SK-N-SH (cell line): ENCODE measurements at regions not wholly inside any gene's neighbourhood (a gene's known extent, or its start where the extent isn't known, plus 50 kb on each side); places are given as distances from the start of the nearest gene placed in this dataset.
A peak's percentile ranks its signal among the peaks of the same experiment; 100 is the strongest.

Experiments used
- CTCF ChIA-PET: fragments of 300-600, 350-600 bp; formaldehyde crosslinking; extraction: SDS; loops from one replicate; lab custom pipeline; 2021; lab: Yijun Ruan, JAX
- POLR2A ChIA-PET: fragments of 350-600 bp; sonication (Branson Sonifier 250); formaldehyde crosslinking; extraction: SDS; loops from one replicate; lab custom pipeline; 2020; ENCODE audit warnings: antibody characterized with exemption, inconsistent platforms; lab: Yijun Ruan, JAX
- DNase-seq: peaks from one replicate; pipeline ENCODE4 v3.0.0; 2012
- H2AFZ ChIP-seq: fragments of 200-600 bp; sonication (generic); 2 replicates; pipeline ENCODE4 v1.8.1; 2016; ENCODE audit warnings: antibody characterized with exemption, mild to moderate bottlenecking, low read depth
- H3F3A ChIP-seq: fragments of 200-600 bp; sonication (generic); replicated peaks from 2 replicates; pipeline ENCODE3; 2016; ENCODE audit warnings: antibody characterized with exemption, mild to moderate bottlenecking; ENCODE audit not compliant: insufficient read depth
- H3K27ac ChIP-seq, 2 experiments: fragments of 200-500 bp in 1 of 2; fragments of 200-600 bp in 1 of 2; sonication (Bioruptor generic) in 1 of 2; sonication (generic), shearing (Covaris generic) in 1 of 2; 2 replicates each; pipeline versions ENCODE4 v1.5.1 to v1.6.1; 2014 to 2016; ENCODE audit warnings: low read depth in 2 of 2, inconsistent platforms in 1 of 2, low read length in 1 of 2, mild to moderate bottlenecking in 1 of 2, mixed read lengths in 1 of 2
- H3K27me3 ChIP-seq: fragments of 200-600 bp; sonication (generic), shearing (Covaris generic); 2 replicates; pipeline ENCODE4 v1.6.1; 2016; ENCODE audit warnings: mixed run types; ENCODE audit not compliant: insufficient read depth
- H3K36me3 ChIP-seq, 2 experiments: fragments of 200-500 bp in 1 of 2; fragments of 200-600 bp in 1 of 2; sonication (Bioruptor generic) in 1 of 2; sonication (generic) in 1 of 2; replicated peaks in 1 of 2; 2 replicates each; pipeline versions ENCODE3 to v1.5.1; 2014 to 2016; ENCODE audit warnings: low read length in 1 of 2, mild to moderate bottlenecking in 1 of 2; ENCODE audit not compliant: insufficient read depth in 2 of 2, control insufficient read depth in 1 of 2
- H3K4me1 ChIP-seq, 2 experiments: fragments of 200-500 bp in 1 of 2; fragments of 200-600 bp in 1 of 2; sonication (Bioruptor generic) in 1 of 2; sonication (generic), shearing (Covaris generic) in 1 of 2; 2 replicates each; pipeline versions ENCODE4 v1.5.1 to v1.6.1; 2014 to 2016; ENCODE audit warnings: low read depth in 1 of 2, low read length in 1 of 2, mixed run types in 1 of 2; ENCODE audit not compliant: insufficient read depth in 2 of 2, control insufficient read depth in 1 of 2
- H3K4me2 ChIP-seq: fragments of 200-600 bp; sonication (generic), shearing (Covaris generic); 2 replicates; pipeline ENCODE4 v1.6.1; 2017; ENCODE audit warnings: mixed run types
- H3K4me3 ChIP-seq, 2 experiments: fragments of 200-500 bp in 1 of 2; fragments of 200-600 bp in 1 of 2; sonication (Bioruptor generic) in 1 of 2; sonication (generic), shearing (Covaris generic) in 1 of 2; 2 replicates each; pipeline versions ENCODE4 v1.5.1 to v1.8.1; 2014 to 2016; ENCODE audit warnings: low read depth in 2 of 2, inconsistent platforms in 1 of 2, low read length in 1 of 2, mild to moderate bottlenecking in 1 of 2, mixed read lengths in 1 of 2, moderate library complexity in 1 of 2
- H3K79me2 ChIP-seq: fragments of 200-600 bp; sonication (generic); 2 replicates; pipeline ENCODE4 v1.8.1; 2017; ENCODE audit warnings: mild to moderate bottlenecking; ENCODE audit not compliant: insufficient read depth
- H3K9ac ChIP-seq: fragments of 200-600 bp; sonication (generic); 2 replicates; pipeline ENCODE4 v1.6.1; 2017; ENCODE audit warnings: mixed run types
- H3K9me2 ChIP-seq: fragments of 200-600 bp; sonication (generic); 2 replicates; pipeline ENCODE4 v1.6.1; 2017; ENCODE audit warnings: mixed run types
- H3K9me3 ChIP-seq: fragments of 200-600 bp; sonication (generic); 2 replicates; pipeline ENCODE4 v1.6.1; 2017; ENCODE audit warnings: mixed run types, mild to moderate bottlenecking, moderate library complexity
- H4K20me1 ChIP-seq: fragments of 200-600 bp; sonication (generic); 2 replicates; pipeline ENCODE4 v1.6.1; 2017; ENCODE audit warnings: mild to moderate bottlenecking, mixed run types; ENCODE audit not compliant: insufficient read depth
- CHD2 ChIP-seq: fragments of 150-350 bp; IDR thresholded peaks from 2 replicates; pipeline ENCODE4 v1.6.1; 2018; ENCODE audit warnings: low read length; ENCODE audit not compliant: partially characterized antibody
- FOSL2 ChIP-seq: IDR thresholded peaks from 2 replicates; pipeline ENCODE4 v1.4.0; 2012; ENCODE audit warnings: low read depth, mild to moderate bottlenecking, moderate library complexity, borderline replicate concordance
- FOXJ3 ChIP-seq: sonication (generic); formaldehyde crosslinking; IDR thresholded peaks from 2 replicates; pipeline ENCODE4 v1.5.1; 2020; ENCODE audit warnings: mild to moderate bottlenecking, missing genetic modification reagents
- NFIC ChIP-seq: IDR thresholded peaks from 2 replicates; pipeline ENCODE4 v1.4.0; 2012; ENCODE audit warnings: borderline replicate concordance
- POLR2AphosphoS5 ChIP-seq: IDR thresholded peaks from 2 replicates; pipeline ENCODE4 v1.6.1; 2012; ENCODE audit warnings: low read depth, low read length
- RAD21 ChIP-seq: IDR thresholded peaks from 2 replicates; pipeline ENCODE4 v1.6.1; 2012; ENCODE audit warnings: mild to moderate bottlenecking, low read length
- RCOR1 ChIP-seq: fragments of 150-350 bp; IDR thresholded peaks from 2 replicates; pipeline ENCODE4 v1.6.1; 2017; ENCODE audit warnings: antibody characterized with exemption, low read length
- SMC3 ChIP-seq: IDR thresholded peaks from 2 replicates; pipeline ENCODE4 v1.6.1; 2012; ENCODE audit warnings: low read depth, low read length, improper control_type of control experiment
- TCF12 ChIP-seq: IDR thresholded peaks from 2 replicates; pipeline ENCODE4 v1.4.0; 2012
- TEAD4 ChIP-seq: IDR thresholded peaks from 2 replicates; pipeline ENCODE4 v1.4.0; 2012; ENCODE audit warnings: mild to moderate bottlenecking, borderline replicate concordance; ENCODE audit not compliant: insufficient read depth
- WGBS: methylation state at CpG from one replicate; pipeline ENCODE4 v1.1.6; 2017; ENCODE audit warnings: low lambda C conversion rate; 5-methylcytosine and 5-hydroxymethylcytosine counted together
- TF ChIP-seq, protein P1 (sequence below): fragments of 150-350 bp; IDR thresholded peaks from 2 replicates; pipeline ENCODE4 v1.6.1; 2016; ENCODE audit warnings: mild to moderate bottlenecking, low read depth, low read length
- TF ChIP-seq, protein P2 (sequence below): IDR thresholded peaks from 2 replicates; pipeline ENCODE4 v1.4.0; 2012; ENCODE audit warnings: low read depth, borderline replicate concordance
- TF ChIP-seq, protein P3 (sequence below): IDR thresholded peaks from 2 replicates; pipeline ENCODE4; 2012
- TF ChIP-seq, protein P4 (sequence below): IDR thresholded peaks from 2 replicates; pipeline ENCODE4 v1.4.0; 2012; ENCODE audit warnings: low read depth
- TF ChIP-seq, protein P5 (sequence below): IDR thresholded peaks from 2 replicates; pipeline ENCODE4 v1.6.1; 2012; ENCODE audit warnings: mild to moderate bottlenecking, low read depth, low read length, moderate library complexity
- TF ChIP-seq, protein P6 (sequence below): IDR thresholded peaks from 2 replicates; pipeline ENCODE4 v1.4.0; 2012; ENCODE audit warnings: low read depth, borderline replicate concordance

DNA sequence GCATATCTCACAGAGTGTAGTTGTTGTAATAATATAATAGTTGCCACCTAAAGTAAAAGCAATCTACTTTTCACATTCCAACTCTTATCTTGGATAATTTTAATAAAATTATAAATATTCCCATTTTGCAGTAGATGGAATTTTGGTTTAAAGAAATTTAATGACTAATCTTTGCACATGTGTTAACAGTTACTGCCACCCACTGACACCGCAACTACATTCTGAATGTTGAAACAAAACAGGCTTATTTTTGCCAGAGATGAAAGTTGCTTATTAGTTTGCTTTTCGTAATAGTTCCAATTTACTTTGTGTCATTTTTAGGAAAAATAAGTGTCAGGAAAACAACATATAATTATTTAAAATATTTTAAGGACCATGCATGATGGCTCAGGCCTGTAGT is 557.5 kb upstream of the PCDH15 start:
- H3K36me3 ChIP-seq: no peaks in the 10 kb centered on the region
- no peak overlapping the region for H2AFZ ChIP-seq
- WGBS: 71% methylated on average over 2 of the region's 2 CpGs
- H3K4me2 ChIP-seq: no peak overlapping the region
- H3K9ac ChIP-seq: no peak overlapping the region
- ChIA-PET CTCF (no interaction called here), POLR2A (no interaction called here)
- H3K79me2 ChIP-seq: no peaks in the 10 kb centered on the region
- TF ChIP-seq FOXJ3 (CRISPR knock-in tag): no peak
- no peak for TF ChIP-seq RCOR1
- no peak for TF ChIP-seq NFIC
- TF ChIP-seq TCF12: peak; percentile 25; the same call in 1 of the 2 replicates
- peak; percentile 32; the same call in 1 of the 2 replicates for TF ChIP-seq RAD21
- TF ChIP-seq, protein P1, sequence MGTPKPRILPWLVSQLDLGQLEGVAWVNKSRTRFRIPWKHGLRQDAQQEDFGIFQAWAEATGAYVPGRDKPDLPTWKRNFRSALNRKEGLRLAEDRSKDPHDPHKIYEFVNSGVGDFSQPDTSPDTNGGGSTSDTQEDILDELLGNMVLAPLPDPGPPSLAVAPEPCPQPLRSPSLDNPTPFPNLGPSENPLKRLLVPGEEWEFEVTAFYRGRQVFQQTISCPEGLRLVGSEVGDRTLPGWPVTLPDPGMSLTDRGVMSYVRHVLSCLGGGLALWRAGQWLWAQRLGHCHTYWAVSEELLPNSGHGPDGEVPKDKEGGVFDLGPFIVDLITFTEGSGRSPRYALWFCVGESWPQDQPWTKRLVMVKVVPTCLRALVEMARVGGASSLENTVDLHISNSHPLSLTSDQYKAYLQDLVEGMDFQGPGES: no peak
- no peak for TF ChIP-seq POLR2AphosphoS5
- TF ChIP-seq, protein P2, sequence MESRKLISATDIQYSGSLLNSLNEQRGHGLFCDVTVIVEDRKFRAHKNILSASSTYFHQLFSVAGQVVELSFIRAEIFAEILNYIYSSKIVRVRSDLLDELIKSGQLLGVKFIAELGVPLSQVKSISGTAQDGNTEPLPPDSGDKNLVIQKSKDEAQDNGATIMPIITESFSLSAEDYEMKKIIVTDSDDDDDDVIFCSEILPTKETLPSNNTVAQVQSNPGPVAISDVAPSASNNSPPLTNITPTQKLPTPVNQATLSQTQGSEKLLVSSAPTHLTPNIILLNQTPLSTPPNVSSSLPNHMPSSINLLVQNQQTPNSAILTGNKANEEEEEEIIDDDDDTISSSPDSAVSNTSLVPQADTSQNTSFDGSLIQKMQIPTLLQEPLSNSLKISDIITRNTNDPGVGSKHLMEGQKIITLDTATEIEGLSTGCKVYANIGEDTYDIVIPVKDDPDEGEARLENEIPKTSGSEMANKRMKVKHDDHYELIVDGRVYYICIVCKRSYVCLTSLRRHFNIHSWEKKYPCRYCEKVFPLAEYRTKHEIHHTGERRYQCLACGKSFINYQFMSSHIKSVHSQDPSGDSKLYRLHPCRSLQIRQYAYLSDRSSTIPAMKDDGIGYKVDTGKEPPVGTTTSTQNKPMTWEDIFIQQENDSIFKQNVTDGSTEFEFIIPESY: no peak
- TF ChIP-seq, protein P3, sequence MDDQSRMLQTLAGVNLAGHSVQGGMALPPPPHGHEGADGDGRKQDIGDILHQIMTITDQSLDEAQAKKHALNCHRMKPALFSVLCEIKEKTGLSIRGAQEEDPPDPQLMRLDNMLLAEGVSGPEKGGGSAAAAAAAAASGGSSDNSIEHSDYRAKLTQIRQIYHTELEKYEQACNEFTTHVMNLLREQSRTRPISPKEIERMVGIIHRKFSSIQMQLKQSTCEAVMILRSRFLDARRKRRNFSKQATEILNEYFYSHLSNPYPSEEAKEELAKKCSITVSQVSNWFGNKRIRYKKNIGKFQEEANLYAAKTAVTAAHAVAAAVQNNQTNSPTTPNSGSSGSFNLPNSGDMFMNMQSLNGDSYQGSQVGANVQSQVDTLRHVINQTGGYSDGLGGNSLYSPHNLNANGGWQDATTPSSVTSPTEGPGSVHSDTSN: no peak
- TF ChIP-seq FOSL2: no peak
- TF ChIP-seq, protein P4, sequence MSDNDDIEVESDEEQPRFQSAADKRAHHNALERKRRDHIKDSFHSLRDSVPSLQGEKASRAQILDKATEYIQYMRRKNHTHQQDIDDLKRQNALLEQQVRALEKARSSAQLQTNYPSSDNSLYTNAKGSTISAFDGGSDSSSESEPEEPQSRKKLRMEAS: no peak
- TF ChIP-seq SMC3: no peak
- no peak for TF ChIP-seq TEAD4
- TF ChIP-seq, protein P5, sequence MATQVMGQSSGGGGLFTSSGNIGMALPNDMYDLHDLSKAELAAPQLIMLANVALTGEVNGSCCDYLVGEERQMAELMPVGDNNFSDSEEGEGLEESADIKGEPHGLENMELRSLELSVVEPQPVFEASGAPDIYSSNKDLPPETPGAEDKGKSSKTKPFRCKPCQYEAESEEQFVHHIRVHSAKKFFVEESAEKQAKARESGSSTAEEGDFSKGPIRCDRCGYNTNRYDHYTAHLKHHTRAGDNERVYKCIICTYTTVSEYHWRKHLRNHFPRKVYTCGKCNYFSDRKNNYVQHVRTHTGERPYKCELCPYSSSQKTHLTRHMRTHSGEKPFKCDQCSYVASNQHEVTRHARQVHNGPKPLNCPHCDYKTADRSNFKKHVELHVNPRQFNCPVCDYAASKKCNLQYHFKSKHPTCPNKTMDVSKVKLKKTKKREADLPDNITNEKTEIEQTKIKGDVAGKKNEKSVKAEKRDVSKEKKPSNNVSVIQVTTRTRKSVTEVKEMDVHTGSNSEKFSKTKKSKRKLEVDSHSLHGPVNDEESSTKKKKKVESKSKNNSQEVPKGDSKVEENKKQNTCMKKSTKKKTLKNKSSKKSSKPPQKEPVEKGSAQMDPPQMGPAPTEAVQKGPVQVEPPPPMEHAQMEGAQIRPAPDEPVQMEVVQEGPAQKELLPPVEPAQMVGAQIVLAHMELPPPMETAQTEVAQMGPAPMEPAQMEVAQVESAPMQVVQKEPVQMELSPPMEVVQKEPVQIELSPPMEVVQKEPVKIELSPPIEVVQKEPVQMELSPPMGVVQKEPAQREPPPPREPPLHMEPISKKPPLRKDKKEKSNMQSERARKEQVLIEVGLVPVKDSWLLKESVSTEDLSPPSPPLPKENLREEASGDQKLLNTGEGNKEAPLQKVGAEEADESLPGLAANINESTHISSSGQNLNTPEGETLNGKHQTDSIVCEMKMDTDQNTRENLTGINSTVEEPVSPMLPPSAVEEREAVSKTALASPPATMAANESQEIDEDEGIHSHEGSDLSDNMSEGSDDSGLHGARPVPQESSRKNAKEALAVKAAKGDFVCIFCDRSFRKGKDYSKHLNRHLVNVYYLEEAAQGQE: no peak
- TF ChIP-seq, protein P6, sequence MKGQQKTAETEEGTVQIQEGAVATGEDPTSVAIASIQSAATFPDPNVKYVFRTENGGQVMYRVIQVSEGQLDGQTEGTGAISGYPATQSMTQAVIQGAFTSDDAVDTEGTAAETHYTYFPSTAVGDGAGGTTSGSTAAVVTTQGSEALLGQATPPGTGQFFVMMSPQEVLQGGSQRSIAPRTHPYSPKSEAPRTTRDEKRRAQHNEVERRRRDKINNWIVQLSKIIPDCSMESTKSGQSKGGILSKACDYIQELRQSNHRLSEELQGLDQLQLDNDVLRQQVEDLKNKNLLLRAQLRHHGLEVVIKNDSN: no peak
- TF ChIP-seq CHD2: no peak
- H3K9me2 ChIP-seq: no peaks in the 10 kb centered on the region
- H3K4me1 ChIP-seq: no peaks in the 10 kb centered on the region; a peak in 2 of 4 replicates
- DNase-seq: no peak
- peaks cover 9% of the 10 kb centered on the region; the same call in 1 of the 2 replicates for H3K9me3 ChIP-seq
- H3K27me3 ChIP-seq: no peaks in the 10 kb centered on the region
- H3K27ac ChIP-seq: peak overlapping the region in 1 of 2 experiments; percentile 28; a peak in 1 of 4 replicates
- peaks cover 4% of the 10 kb centered on the region for H3F3A ChIP-seq
- H4K20me1 ChIP-seq: no peaks in the 10 kb centered on the region
- no peak overlapping the region for H3K4me3 ChIP-seq
